Upper lobe of right lung (tissue), 1 donor: ENCODE measurements at regions not wholly inside any gene's neighbourhood (a gene's known extent, or its start where the extent isn't known, plus 50 kb on each side); places are given as distances from the start of the nearest gene placed in this dataset.

Experiments
- ATAC-seq: fragments of 200-7000 bp; cut with Tn5 transposase; one replicate; pipeline ENCODE4 v1.9.1; 2020; ENCODE audit warnings: mild to moderate bottlenecking, moderate library complexity
- DNase-seq: peaks from one replicate; pipeline ENCODE4 v3.0.0-alpha.2; 2020
- H3K27ac ChIP-seq: fragments of 200-600 bp; one replicate; pipeline ENCODE4 v1.8.0; 2022
- H3K27me3 ChIP-seq: fragments of 200-600 bp; one replicate; pipeline ENCODE4 v1.8.0; 2022; ENCODE audit warnings: mild to moderate bottlenecking
- H3K36me3 ChIP-seq: fragments of 200-600 bp; one replicate; pipeline ENCODE4 v1.8.0; 2022
- H3K4me1 ChIP-seq: fragments of 200-600 bp; one replicate; pipeline ENCODE4 v1.8.0; 2022
- H3K4me3 ChIP-seq: fragments of 200-600 bp; one replicate; pipeline ENCODE4 v1.8.0; 2022; ENCODE audit warnings: mild to moderate bottlenecking
- H3K9me3 ChIP-seq: fragments of 200-600 bp; one replicate; pipeline ENCODE4 v1.8.0; 2022
- CTCF ChIP-seq: fragments of 200-600 bp; IDR thresholded peaks from one replicate; pipeline ENCODE4 v1.8.0; 2022; ENCODE audit warnings: antibody characterized with exemption
- intact Hi-C: fragments of 100-400 bp; cut with DNase I; formaldehyde crosslinking; loops from one replicate; pipeline ENCODE4 v1.11.0; 2022
- donor health status: DM: no; HTN: yes; CAD: no; lungs with severe emphysema.

DNA sequence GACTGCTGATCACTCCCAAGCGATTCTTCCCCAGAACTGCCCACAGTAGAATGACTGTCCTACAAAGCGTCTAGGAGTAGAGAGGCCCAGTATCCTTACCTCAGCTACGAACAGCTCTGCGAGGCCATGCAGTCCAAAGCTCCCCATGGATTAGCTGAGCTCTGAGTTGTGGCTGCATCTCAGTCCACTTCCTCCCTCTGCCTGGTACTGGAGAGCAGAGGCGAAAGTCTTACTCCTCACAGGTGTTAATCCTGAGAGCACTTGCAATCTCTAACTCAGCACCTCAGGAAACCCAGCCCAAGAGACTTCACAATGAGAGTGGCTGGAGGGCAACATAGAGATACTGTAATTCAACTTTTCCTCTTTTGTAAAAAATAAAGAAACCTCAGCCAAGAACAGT, 493.1 kb downstream of the BCAT1 start:
- DNase-seq (no peak), ATAC-seq (no peak)
- intact Hi-C loops: no loop called here
- no peak overlapping the region for H3K27ac ChIP-seq
- H3K36me3 ChIP-seq: no peaks in the 10 kb centered on the region
- H3K9me3 ChIP-seq: no peaks in the 10 kb centered on the region
- H3K4me3 ChIP-seq: no peak overlapping the region
- no peaks in the 10 kb centered on the region for H3K27me3 ChIP-seq
- TF ChIP-seq CTCF: no peak
- no peaks in the 10 kb centered on the region for H3K4me1 ChIP-seq

GRCh38 chr12:24447678-24448077, 498.2 kb upstream of the SOX5 start:
- Histone ChIP-seq H3K4me3 (no peak overlapping the region), H3K4me1 (no peaks in the 10 kb centered on the region), H3K27ac (no peak overlapping the region), H3K9me3 (no peaks in the 10 kb centered on the region), H3K36me3 (no peaks in the 10 kb centered on the region), H3K27me3 (no peaks in the 10 kb centered on the region)
- TF ChIP-seq CTCF: no peak
- no peak for DNase-seq
- intact Hi-C loops: no loop called here
- no peak for ATAC-seq

GRCh38 chr12:24446287-24446686, 496.8 kb upstream of the SOX5 start:
- DNase-seq (no peak), ATAC-seq (no peak)
- Histone ChIP-seq H3K4me3 (no peak overlapping the region), H3K4me1 (no peaks in the 10 kb centered on the region), H3K27ac (no peak overlapping the region), H3K36me3 (no peaks in the 10 kb centered on the region), H3K27me3 (no peaks in the 10 kb centered on the region), H3K9me3 (no peaks in the 10 kb centered on the region)
- TF ChIP-seq CTCF: no peak
- intact Hi-C loops: no loop called here

- Histone ChIP-seq H3K4me3 (no peak overlapping the region), H3K36me3 (no peaks in the 10 kb centered on the region), H3K27me3 (no peaks in the 10 kb centered on the region), H3K27ac (no peak overlapping the region), H3K4me1 (no peaks in the 10 kb centered on the region), H3K9me3 (no peaks in the 10 kb centered on the region)
- ATAC-seq: no peak
- no peak for DNase-seq
- intact Hi-C loops: no loop called here
- TF ChIP-seq CTCF: no peak
Measured at GRCh38 chr12:24444634-24445033, 495.2 kb upstream of the SOX5 start.

DNA sequence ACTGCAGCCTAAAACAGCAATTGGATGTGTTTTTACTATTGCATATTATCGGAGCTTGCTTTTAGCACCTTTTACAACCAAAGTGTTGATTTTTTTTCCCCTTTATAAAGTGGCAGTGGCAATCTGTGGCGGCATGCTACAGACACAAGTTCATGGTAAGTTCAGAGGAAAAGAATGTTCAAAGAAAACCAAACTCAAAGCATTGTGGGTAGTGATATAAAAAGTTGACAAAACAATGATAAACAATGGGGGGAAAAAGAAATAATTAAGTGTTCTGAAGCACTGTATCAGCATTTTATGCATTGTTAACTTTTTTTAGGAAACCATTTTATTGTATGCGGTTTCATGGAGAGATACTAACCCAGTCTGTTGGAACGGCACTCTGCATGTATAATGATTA, 492.0 kb upstream of the SOX5 start:
- intact Hi-C loops: no loop called here
- no peaks in the 10 kb centered on the region for H3K36me3 ChIP-seq
- ATAC-seq (no peak), DNase-seq (no peak)
- no peak overlapping the region for H3K27ac ChIP-seq
- H3K4me1 ChIP-seq: no peaks in the 10 kb centered on the region
- H3K9me3 ChIP-seq: no peaks in the 10 kb centered on the region
- H3K4me3 ChIP-seq: no peak overlapping the region
- H3K27me3 ChIP-seq: no peaks in the 10 kb centered on the region
- no peak for TF ChIP-seq CTCF

DNA sequence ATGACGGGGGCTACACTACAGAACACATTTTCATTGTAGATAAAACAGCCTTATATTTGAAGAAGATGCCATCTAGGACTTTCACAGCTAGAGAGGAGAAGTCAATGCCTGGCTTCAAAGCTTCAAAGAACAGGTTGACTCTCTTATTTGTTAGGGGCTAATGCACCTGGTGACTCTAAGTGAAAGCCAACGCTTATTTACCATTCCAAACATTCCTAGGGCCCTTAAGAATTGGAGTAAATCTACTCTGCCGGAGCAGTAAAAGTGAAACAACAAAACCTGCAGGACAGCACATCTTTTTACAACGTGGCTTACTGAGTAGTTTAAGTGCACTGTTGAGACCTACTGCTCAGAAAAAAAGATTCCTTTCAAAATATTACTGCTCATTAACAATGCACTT, 487.2 kb upstream of the SOX5 start:
- no peak overlapping the region for H3K4me3 ChIP-seq
- H3K36me3 ChIP-seq: no peaks in the 10 kb centered on the region
- intact Hi-C loops: no loop called here
- peak; percentile 37 for ATAC-seq
- H3K9me3 ChIP-seq: no peaks in the 10 kb centered on the region
- H3K4me1 ChIP-seq: no peaks in the 10 kb centered on the region
- DNase-seq: no peak
- no peak overlapping the region for H3K27ac ChIP-seq
- TF ChIP-seq CTCF: no peak
- no peaks in the 10 kb centered on the region for H3K27me3 ChIP-seq
